ENCODE measurements at regions not wholly inside any gene's neighbourhood (a gene's known extent, or its start where the extent isn't known, plus 50 kb on each side); places are given as distances from the start of the nearest gene placed in this dataset.

DNA sequence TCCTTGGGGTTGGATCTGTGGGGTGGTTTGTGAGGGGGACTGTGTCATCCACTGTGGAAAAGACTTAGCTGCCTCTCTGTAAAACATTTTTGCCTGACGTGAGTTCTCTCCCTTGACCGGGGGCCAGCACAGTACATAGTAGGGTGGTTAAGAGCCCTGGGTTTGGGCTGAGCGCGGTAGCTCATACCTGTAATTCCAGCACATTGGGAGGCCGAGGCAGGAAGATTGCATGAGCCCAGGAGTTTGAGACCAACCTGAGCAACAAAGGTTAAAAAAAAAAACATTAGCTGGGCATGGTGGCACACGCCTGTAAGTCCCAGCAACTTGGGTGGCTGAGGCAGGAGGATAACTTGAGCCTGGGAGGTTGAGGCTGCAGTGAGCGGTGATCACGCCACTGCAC, 74.7 kb upstream of the WNT7B start:
- no peak for TF ChIP-seq POLR2A (IDR thresholded peaks at IDR 0.05)
- TF ChIP-seq, protein P1, sequence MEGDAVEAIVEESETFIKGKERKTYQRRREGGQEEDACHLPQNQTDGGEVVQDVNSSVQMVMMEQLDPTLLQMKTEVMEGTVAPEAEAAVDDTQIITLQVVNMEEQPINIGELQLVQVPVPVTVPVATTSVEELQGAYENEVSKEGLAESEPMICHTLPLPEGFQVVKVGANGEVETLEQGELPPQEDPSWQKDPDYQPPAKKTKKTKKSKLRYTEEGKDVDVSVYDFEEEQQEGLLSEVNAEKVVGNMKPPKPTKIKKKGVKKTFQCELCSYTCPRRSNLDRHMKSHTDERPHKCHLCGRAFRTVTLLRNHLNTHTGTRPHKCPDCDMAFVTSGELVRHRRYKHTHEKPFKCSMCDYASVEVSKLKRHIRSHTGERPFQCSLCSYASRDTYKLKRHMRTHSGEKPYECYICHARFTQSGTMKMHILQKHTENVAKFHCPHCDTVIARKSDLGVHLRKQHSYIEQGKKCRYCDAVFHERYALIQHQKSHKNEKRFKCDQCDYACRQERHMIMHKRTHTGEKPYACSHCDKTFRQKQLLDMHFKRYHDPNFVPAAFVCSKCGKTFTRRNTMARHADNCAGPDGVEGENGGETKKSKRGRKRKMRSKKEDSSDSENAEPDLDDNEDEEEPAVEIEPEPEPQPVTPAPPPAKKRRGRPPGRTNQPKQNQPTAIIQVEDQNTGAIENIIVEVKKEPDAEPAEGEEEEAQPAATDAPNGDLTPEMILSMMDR (IDR thresholded peaks at IDR 0.05) = no peak

Data from adrenal gland (tissue), 5 donors.